ENCODE measurements at regions not wholly inside any gene's neighbourhood (a gene's known extent, or its start where the extent isn't known, plus 50 kb on each side); places are given as distances from the start of the nearest gene placed in this dataset.

DNA sequence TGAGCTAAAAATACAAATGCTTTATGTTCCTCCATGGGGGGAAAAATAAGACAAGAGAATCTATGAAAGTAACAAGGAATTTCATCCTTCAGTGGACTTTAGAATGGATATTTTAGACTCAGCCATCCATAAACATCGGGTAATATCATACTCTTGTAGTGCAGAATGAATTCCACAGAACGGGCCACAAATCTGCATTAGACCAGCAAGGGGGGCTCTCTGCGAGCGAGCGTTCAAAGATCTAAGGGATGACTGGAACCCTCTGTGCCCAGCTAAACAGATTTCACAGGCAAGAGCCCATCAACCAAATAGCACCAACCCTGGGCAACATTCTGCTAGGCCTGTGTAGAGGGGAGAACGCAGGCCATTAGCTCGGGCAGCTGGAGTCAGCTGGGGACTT, 537.9 kb upstream of the CDH11 start:
- CTCF ChIA-PET: no interaction called here
- H3K4me3 Mint-ChIP-seq: no peak overlapping the region
- Histone ChIP-seq H3K27ac (ENCODE audit: low read length) (no peak overlapping the region), H3K9me3 (no peaks in the 10 kb centered on the region), H3K36me3 (ENCODE audit: control insufficient read depth in 2 of 2, extremely low read depth in 1 of 2, insufficient read depth in 1 of 2, low read length in 1 of 2) (no peaks in the 10 kb centered on the region), H3K27me3 (replicated peaks in 1 of 2; ENCODE audit: control insufficient read depth in 2 of 2, extremely low read depth in 1 of 2, insufficient read depth in 2 of 2, low read length in 1 of 2) (peaks cover 0 to 4% of the 10 kb centered on the region in 2 experiments), H3K4me3 (ENCODE audit: control insufficient read depth in 1 of 2, extremely low read depth in 1 of 2, low read length in 1 of 2) (no peak overlapping the region), H3K4me1 (ENCODE audit: control insufficient read depth in 1 of 2, extremely low read depth in 1 of 2, insufficient read depth in 2 of 2, low read length in 2 of 2) (no peaks in the 10 kb centered on the region)
- H3K36me3 Mint-ChIP-seq: no peaks in the 10 kb centered on the region
- POLR2A ChIA-PET: no interaction called here
- peaks cover 0 to 2% of the 10 kb centered on the region in 2 donors for H3K27me3 Mint-ChIP-seq
- H3K27ac Mint-ChIP-seq: no peak overlapping the region
- H3K9me3 Mint-ChIP-seq: peaks cover 7 to 15% (median 15%) of the 10 kb centered on the region in 3 donors
- DNase-seq (no peak), ATAC-seq (replicated peaks in 1 of 4) (no peak)
- WGBS (ENCODE audit: insufficient coverage): 75% methylated on average over 4 of the region's 7 CpGs
- no peaks in the 10 kb centered on the region for H3K4me1 Mint-ChIP-seq

DNA sequence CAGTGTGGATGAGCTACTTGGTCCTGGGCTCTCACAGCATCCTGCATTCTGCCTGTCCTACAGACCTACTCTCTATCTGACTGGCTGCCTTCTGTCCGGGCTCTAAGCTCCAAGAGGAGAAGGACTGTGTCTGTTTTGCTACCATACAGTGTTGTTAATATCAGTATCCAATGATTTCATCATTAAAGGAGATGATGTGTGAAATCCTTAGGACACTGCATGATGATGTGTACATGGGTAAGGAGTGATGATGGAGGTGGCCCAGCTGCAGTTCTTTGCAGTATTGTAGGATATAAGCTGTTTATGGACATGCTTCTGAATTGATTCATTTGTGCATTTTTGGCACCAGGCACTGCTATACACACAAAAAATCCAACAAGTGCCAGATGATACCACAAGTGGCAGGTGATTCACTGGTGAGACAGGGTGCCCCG, 536.9 kb upstream of the CDH11 start:
- POLR2A ChIA-PET: no interaction called here
- H3K9me3 ChIP-seq: no peaks in the 10 kb centered on the region
- no peak overlapping the region for H3K4me3 ChIP-seq (ENCODE audit: control insufficient read depth in 1 of 2, extremely low read depth in 1 of 2, low read length in 1 of 2)
- Mint-ChIP-seq H3K27ac (no peak overlapping the region), H3K9me3 (peaks cover 6 to 13% (median 10%) of the 10 kb centered on the region in 3 donors), H3K27me3 (peaks cover 0 to 2% of the 10 kb centered on the region in 2 donors), H3K4me3 (no peak overlapping the region), H3K36me3 (no peaks in the 10 kb centered on the region), H3K4me1 (no peaks in the 10 kb centered on the region)
- H3K4me1 ChIP-seq (ENCODE audit: control insufficient read depth in 1 of 2, extremely low read depth in 1 of 2, insufficient read depth in 2 of 2, low read length in 2 of 2): no peaks in the 10 kb centered on the region
- CTCF ChIA-PET: no interaction called here
- no peak overlapping the region for H3K27ac ChIP-seq (ENCODE audit: low read length)
- peaks cover 0 to 4% of the 10 kb centered on the region in 2 experiments for H3K27me3 ChIP-seq (replicated peaks in 1 of 2; ENCODE audit: control insufficient read depth in 2 of 2, extremely low read depth in 1 of 2, insufficient read depth in 2 of 2, low read length in 1 of 2)
- no peaks in the 10 kb centered on the region for H3K36me3 ChIP-seq (ENCODE audit: control insufficient read depth in 2 of 2, extremely low read depth in 1 of 2, insufficient read depth in 1 of 2, low read length in 1 of 2)
- no peak for ATAC-seq (replicated peaks in 1 of 4)
- no peak for DNase-seq
- WGBS (ENCODE audit: insufficient coverage): no CpG with 5 or more reads among the region's 2 CpGs

DNA sequence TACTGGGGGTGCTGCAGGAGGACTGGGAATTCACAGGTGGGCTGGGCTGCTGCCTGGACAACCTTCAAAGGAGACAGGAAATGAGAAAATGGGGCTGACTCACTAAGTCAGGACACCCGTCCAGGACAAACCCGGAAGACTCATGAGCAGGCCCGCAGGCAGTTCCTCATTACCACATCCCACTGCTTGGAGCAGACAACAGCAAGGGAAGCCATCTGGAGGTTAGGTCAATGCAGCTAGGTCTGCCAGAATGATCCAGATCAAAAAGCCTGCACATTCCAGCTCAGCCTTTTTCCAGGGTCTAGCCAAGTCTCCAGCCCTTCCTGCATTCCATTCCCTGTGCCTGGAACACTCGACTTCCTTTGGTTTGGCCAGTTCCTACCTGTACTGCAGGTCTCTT, 536.5 kb upstream of the CDH11 start:
- Mint-ChIP-seq H3K27ac (no peak overlapping the region), H3K4me3 (no peak overlapping the region), H3K9me3 (peaks cover 2 to 9% (median 6%) of the 10 kb centered on the region in 3 donors), H3K4me1 (no peaks in the 10 kb centered on the region), H3K36me3 (no peaks in the 10 kb centered on the region), H3K27me3 (peaks cover 0 to 2% of the 10 kb centered on the region in 2 donors)
- WGBS (ENCODE audit: insufficient coverage): 60% methylated on average over 4 of the region's 4 CpGs
- ChIA-PET CTCF (no interaction called here), POLR2A (no interaction called here)
- Histone ChIP-seq H3K4me1 (ENCODE audit: control insufficient read depth in 1 of 2, extremely low read depth in 1 of 2, insufficient read depth in 2 of 2, low read length in 2 of 2) (no peaks in the 10 kb centered on the region), H3K4me3 (ENCODE audit: control insufficient read depth in 1 of 2, extremely low read depth in 1 of 2, low read length in 1 of 2) (no peak overlapping the region), H3K9me3 (no peaks in the 10 kb centered on the region), H3K27me3 (replicated peaks in 1 of 2; ENCODE audit: control insufficient read depth in 2 of 2, extremely low read depth in 1 of 2, insufficient read depth in 2 of 2, low read length in 1 of 2) (peaks cover 0 to 4% of the 10 kb centered on the region in 2 experiments), H3K36me3 (ENCODE audit: control insufficient read depth in 2 of 2, extremely low read depth in 1 of 2, insufficient read depth in 1 of 2, low read length in 1 of 2) (no peaks in the 10 kb centered on the region), H3K27ac (ENCODE audit: low read length) (no peak overlapping the region)
- DNase-seq: no peak
- no peak for ATAC-seq (replicated peaks in 1 of 4)

DNA sequence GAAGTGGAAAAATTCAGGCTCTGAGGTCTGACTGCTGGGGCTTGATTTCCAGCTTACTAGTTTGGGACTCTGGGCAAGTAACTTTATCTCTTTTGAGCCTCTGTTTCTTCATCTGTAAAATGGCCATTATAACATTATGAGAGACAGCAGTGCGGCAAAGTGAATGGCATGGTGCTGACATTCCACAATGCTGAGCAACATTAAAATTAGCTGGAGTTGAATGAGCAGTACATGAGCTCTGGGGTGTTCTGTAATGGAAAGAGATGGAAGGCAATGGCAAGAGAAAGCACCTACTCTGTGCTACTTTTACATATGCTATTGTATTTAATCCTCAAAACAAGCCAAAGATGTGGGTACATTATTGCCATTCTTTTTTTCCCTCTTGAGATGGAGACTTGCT, 535.7 kb upstream of the CDH11 start:
- Histone ChIP-seq H3K4me3 (ENCODE audit: control insufficient read depth in 1 of 2, extremely low read depth in 1 of 2, low read length in 1 of 2) (no peak overlapping the region), H3K9me3 (no peaks in the 10 kb centered on the region), H3K27me3 (replicated peaks in 1 of 2; ENCODE audit: control insufficient read depth in 2 of 2, extremely low read depth in 1 of 2, insufficient read depth in 2 of 2, low read length in 1 of 2) (peaks cover 0 to 4% of the 10 kb centered on the region in 2 experiments), H3K27ac (ENCODE audit: low read length) (no peak overlapping the region), H3K4me1 (ENCODE audit: control insufficient read depth in 1 of 2, extremely low read depth in 1 of 2, insufficient read depth in 2 of 2, low read length in 2 of 2) (no peaks in the 10 kb centered on the region), H3K36me3 (ENCODE audit: control insufficient read depth in 2 of 2, extremely low read depth in 1 of 2, insufficient read depth in 1 of 2, low read length in 1 of 2) (no peaks in the 10 kb centered on the region)
- DNase-seq (no peak), ATAC-seq (replicated peaks in 1 of 4) (no peak)
- Mint-ChIP-seq H3K27me3 (peaks cover 0 to 2% of the 10 kb centered on the region in 2 donors), H3K27ac (no peak overlapping the region), H3K4me1 (no peaks in the 10 kb centered on the region), H3K9me3 (peaks cover 0 to 7% (median 4%) of the 10 kb centered on the region in 3 donors), H3K4me3 (no peak overlapping the region), H3K36me3 (no peaks in the 10 kb centered on the region)
- ChIA-PET CTCF (no interaction called here), POLR2A (no interaction called here)
- WGBS (ENCODE audit: insufficient coverage): no CpG with 5 or more reads among the region's 1 CpG

DNA sequence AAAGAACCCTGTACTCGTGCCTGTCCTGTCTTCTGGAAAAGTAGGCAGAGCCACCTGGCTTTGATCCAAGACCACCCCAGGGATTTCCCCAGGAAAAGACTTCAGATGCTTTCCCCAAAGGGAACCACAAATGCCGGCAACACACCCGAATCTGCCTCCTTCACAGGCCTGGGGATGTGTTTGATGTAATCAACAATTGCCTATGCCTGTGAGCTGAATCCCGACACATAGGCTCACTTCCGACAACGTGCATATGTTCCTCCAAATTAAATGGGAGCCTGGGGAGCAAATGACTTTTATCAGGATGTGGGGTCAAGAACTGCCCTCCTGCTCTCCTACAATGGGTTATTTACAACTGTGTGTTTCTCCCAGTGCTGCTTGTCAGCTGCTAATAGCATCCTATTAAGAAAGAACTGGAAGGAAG, 535.2 kb upstream of the CDH11 start:
- H3K27ac ChIP-seq (ENCODE audit: low read length): no peak overlapping the region
- H3K4me1 ChIP-seq (ENCODE audit: control insufficient read depth in 1 of 2, extremely low read depth in 1 of 2, insufficient read depth in 2 of 2, low read length in 2 of 2): no peaks in the 10 kb centered on the region
- WGBS (ENCODE audit: insufficient coverage): 53% methylated on average over 3 of the region's 6 CpGs
- no peak overlapping the region for H3K4me3 ChIP-seq (ENCODE audit: control insufficient read depth in 1 of 2, extremely low read depth in 1 of 2, low read length in 1 of 2)
- H3K27ac Mint-ChIP-seq: no peak overlapping the region
- H3K9me3 Mint-ChIP-seq: peaks cover 1 to 7% (median 2%) of the 10 kb centered on the region in 3 donors
- no peak overlapping the region for H3K4me3 Mint-ChIP-seq
- POLR2A ChIA-PET: no interaction called here
- CTCF ChIA-PET: no interaction called here
- no peaks in the 10 kb centered on the region for H3K36me3 Mint-ChIP-seq
- ATAC-seq (replicated peaks in 1 of 4) (no peak), DNase-seq (no peak)
- H3K9me3 ChIP-seq: no peaks in the 10 kb centered on the region
- H3K27me3 Mint-ChIP-seq: peaks cover 0 to 2% of the 10 kb centered on the region in 2 donors
- H3K36me3 ChIP-seq (ENCODE audit: control insufficient read depth in 2 of 2, extremely low read depth in 1 of 2, insufficient read depth in 1 of 2, low read length in 1 of 2): no peaks in the 10 kb centered on the region
- H3K4me1 Mint-ChIP-seq: no peaks in the 10 kb centered on the region
- H3K27me3 ChIP-seq (replicated peaks in 1 of 2; ENCODE audit: control insufficient read depth in 2 of 2, extremely low read depth in 1 of 2, insufficient read depth in 2 of 2, low read length in 1 of 2): peaks cover 0 to 4% of the 10 kb centered on the region in 2 experiments

DNA sequence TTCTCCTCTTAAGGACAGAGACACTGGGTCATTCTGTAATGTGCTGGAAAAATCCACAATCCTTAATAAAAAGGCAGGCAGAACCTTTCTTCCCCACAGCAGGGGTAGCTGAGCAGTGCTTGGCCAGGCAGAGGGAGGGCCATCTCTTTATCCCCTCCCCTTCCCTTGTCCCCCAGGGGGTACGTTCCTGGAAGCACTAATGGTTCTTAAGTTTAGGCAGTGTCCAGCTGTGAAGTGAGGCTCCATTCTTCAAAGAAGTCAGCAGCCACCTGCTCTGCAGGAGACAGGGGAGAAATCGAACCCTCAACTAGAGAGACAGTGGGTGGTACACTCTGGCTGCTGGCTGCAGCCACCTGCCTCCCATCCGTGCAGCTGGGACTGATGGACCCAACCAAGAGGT, 533.9 kb upstream of the CDH11 start:
- WGBS (ENCODE audit: insufficient coverage): 53% methylated on average over 2 of the region's 3 CpGs
- ChIA-PET POLR2A (no interaction called here), CTCF (no interaction called here)
- no peaks in the 10 kb centered on the region for H3K36me3 ChIP-seq (ENCODE audit: control insufficient read depth in 2 of 2, extremely low read depth in 1 of 2, insufficient read depth in 1 of 2, low read length in 1 of 2)
- Mint-ChIP-seq H3K4me3 (no peak overlapping the region), H3K4me1 (no peaks in the 10 kb centered on the region), H3K36me3 (no peaks in the 10 kb centered on the region), H3K27ac (no peak overlapping the region), H3K9me3 (peaks cover 0 to 7% (median 2%) of the 10 kb centered on the region in 3 donors), H3K27me3 (peaks cover 0 to 2% of the 10 kb centered on the region in 2 donors)
- no peak overlapping the region for H3K4me3 ChIP-seq (ENCODE audit: control insufficient read depth in 1 of 2, extremely low read depth in 1 of 2, low read length in 1 of 2)
- peaks cover 0 to 4% of the 10 kb centered on the region in 2 experiments for H3K27me3 ChIP-seq (replicated peaks in 1 of 2; ENCODE audit: control insufficient read depth in 2 of 2, extremely low read depth in 1 of 2, insufficient read depth in 2 of 2, low read length in 1 of 2)
- DNase-seq: no peak
- H3K27ac ChIP-seq (ENCODE audit: low read length): no peak overlapping the region
- no peak for ATAC-seq (replicated peaks in 1 of 4)
- H3K4me1 ChIP-seq (ENCODE audit: control insufficient read depth in 1 of 2, extremely low read depth in 1 of 2, insufficient read depth in 2 of 2, low read length in 2 of 2): no peaks in the 10 kb centered on the region
- H3K9me3 ChIP-seq: no peaks in the 10 kb centered on the region

DNA sequence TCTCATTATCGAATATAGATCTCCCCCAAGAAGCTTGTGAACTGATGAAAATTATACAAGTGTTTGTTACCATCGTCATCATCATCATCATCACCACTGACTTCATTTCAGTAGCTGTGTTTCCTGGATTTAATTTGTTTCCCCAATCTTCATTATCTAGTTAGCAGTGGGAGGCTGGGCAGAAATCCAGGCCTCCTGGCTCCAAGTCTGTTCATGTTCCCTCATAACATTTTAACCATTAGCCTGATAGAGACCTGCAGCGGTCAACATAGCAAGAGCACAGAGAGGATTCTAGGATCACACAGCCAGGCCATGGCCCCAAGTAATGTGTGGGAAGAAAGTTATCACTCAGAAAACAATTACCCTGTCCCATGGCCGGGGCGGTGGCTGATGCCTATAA, 526.2 kb upstream of the CDH11 start:
- H3K9me3 Mint-ChIP-seq: peaks cover 5 to 16% (median 7%) of the 10 kb centered on the region in 3 donors
- Histone ChIP-seq H3K27me3 (replicated peaks in 1 of 2; ENCODE audit: control insufficient read depth in 2 of 2, extremely low read depth in 1 of 2, insufficient read depth in 2 of 2, low read length in 1 of 2) (no peaks in the 10 kb centered on the region), H3K4me3 (ENCODE audit: control insufficient read depth in 1 of 2, extremely low read depth in 1 of 2, low read length in 1 of 2) (no peak overlapping the region), H3K36me3 (ENCODE audit: control insufficient read depth in 2 of 2, extremely low read depth in 1 of 2, insufficient read depth in 1 of 2, low read length in 1 of 2) (no peaks in the 10 kb centered on the region), H3K4me1 (ENCODE audit: control insufficient read depth in 1 of 2, extremely low read depth in 1 of 2, insufficient read depth in 2 of 2, low read length in 2 of 2) (no peaks in the 10 kb centered on the region), H3K27ac (ENCODE audit: low read length) (no peak overlapping the region), H3K9me3 (no peaks in the 10 kb centered on the region)
- DNase-seq (no peak), ATAC-seq (replicated peaks in 1 of 4) (no peak)
- no peaks in the 10 kb centered on the region for H3K4me1 Mint-ChIP-seq
- no peak overlapping the region for H3K4me3 Mint-ChIP-seq
- no CpG with 5 or more reads among the region's 5 CpGs for WGBS (ENCODE audit: insufficient coverage)
- no peak overlapping the region for H3K27ac Mint-ChIP-seq
- CTCF ChIA-PET: no interaction called here
- no peaks in the 10 kb centered on the region for H3K36me3 Mint-ChIP-seq
- POLR2A ChIA-PET: no interaction called here
- no peaks in the 10 kb centered on the region for H3K27me3 Mint-ChIP-seq

Data from T-cell (primary cell).